ENCODE measurements at regions not wholly inside any gene's neighbourhood (a gene's known extent, or its start where the extent isn't known, plus 50 kb on each side); places are given as distances from the start of the nearest gene placed in this dataset.

- H3K9me2 ChIP-seq (replicated peaks; ENCODE audit: low read depth, low read length), result no peaks in the 10 kb centered on the region
- H3K9me3 ChIP-seq (ENCODE audit: insufficient read depth, low read depth, low read length), result no peaks in the 10 kb centered on the region
- no peak overlapping the region for H3K4me3 ChIP-seq (ENCODE audit: low read length, poor library complexity, severe bottlenecking)
- no peaks in the 10 kb centered on the region for H3K4me1 ChIP-seq (ENCODE audit: insufficient read depth, low read length, poor library complexity, severe bottlenecking)
- TF ChIP-seq EZH2phosphoT487 (IDR thresholded peaks at IDR 0.05; ENCODE audit: borderline replicate concordance), result no peak
- TF ChIP-seq, protein P1, sequence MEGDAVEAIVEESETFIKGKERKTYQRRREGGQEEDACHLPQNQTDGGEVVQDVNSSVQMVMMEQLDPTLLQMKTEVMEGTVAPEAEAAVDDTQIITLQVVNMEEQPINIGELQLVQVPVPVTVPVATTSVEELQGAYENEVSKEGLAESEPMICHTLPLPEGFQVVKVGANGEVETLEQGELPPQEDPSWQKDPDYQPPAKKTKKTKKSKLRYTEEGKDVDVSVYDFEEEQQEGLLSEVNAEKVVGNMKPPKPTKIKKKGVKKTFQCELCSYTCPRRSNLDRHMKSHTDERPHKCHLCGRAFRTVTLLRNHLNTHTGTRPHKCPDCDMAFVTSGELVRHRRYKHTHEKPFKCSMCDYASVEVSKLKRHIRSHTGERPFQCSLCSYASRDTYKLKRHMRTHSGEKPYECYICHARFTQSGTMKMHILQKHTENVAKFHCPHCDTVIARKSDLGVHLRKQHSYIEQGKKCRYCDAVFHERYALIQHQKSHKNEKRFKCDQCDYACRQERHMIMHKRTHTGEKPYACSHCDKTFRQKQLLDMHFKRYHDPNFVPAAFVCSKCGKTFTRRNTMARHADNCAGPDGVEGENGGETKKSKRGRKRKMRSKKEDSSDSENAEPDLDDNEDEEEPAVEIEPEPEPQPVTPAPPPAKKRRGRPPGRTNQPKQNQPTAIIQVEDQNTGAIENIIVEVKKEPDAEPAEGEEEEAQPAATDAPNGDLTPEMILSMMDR (conservative IDR thresholded peaks at IDR 0.05; ENCODE audit: low read length), result no peak
- H2AFZ ChIP-seq (ENCODE audit: low read length), result no peak overlapping the region
- H3K4me2 ChIP-seq (ENCODE audit: low read depth, low read length, poor library complexity, severe bottlenecking), result no peak overlapping the region
- H4K20me1 ChIP-seq (ENCODE audit: insufficient read depth, low read length, poor library complexity, severe bottlenecking), result no peaks in the 10 kb centered on the region
- H3K79me2 ChIP-seq (ENCODE audit: insufficient read depth, low read length), result no peaks in the 10 kb centered on the region
- no peaks in the 10 kb centered on the region for H3F3A ChIP-seq (ENCODE audit: low read depth)
- no peaks in the 10 kb centered on the region for H3K36me3 ChIP-seq (ENCODE audit: insufficient read depth, low read length)
- H3K27me3 ChIP-seq (ENCODE audit: insufficient read depth, low read length, poor library complexity, severe bottlenecking), result no peaks in the 10 kb centered on the region
- no peak overlapping the region for H3K9ac ChIP-seq (ENCODE audit: low read depth, low read length, poor library complexity, severe bottlenecking)
These were observed 225.5 kb downstream of the BMP2 start for GRCh38 chr20:6993011-6993410.

GRCh38 chr20:6993511-6993910 lies 226.0 kb downstream of the BMP2 start:
- H3F3A ChIP-seq (ENCODE audit: low read depth), result no peaks in the 10 kb centered on the region
- H3K27me3 ChIP-seq (ENCODE audit: insufficient read depth, low read length, poor library complexity, severe bottlenecking), result no peaks in the 10 kb centered on the region
- H3K4me1 ChIP-seq (ENCODE audit: insufficient read depth, low read length, poor library complexity, severe bottlenecking), result no peaks in the 10 kb centered on the region
- H2AFZ ChIP-seq (ENCODE audit: low read length), result no peak overlapping the region
- no peaks in the 10 kb centered on the region for H3K9me3 ChIP-seq (ENCODE audit: insufficient read depth, low read depth, low read length)
- no peak overlapping the region for H3K9ac ChIP-seq (ENCODE audit: low read depth, low read length, poor library complexity, severe bottlenecking)
- H3K36me3 ChIP-seq (ENCODE audit: insufficient read depth, low read length), result no peaks in the 10 kb centered on the region
- no peaks in the 10 kb centered on the region for H3K79me2 ChIP-seq (ENCODE audit: insufficient read depth, low read length)
- no peak overlapping the region for H3K4me2 ChIP-seq (ENCODE audit: low read depth, low read length, poor library complexity, severe bottlenecking)
- H3K9me2 ChIP-seq (replicated peaks; ENCODE audit: low read depth, low read length), result no peaks in the 10 kb centered on the region
- no peak for TF ChIP-seq EZH2phosphoT487 (IDR thresholded peaks at IDR 0.05; ENCODE audit: borderline replicate concordance)
- TF ChIP-seq, protein P1 (conservative IDR thresholded peaks at IDR 0.05; ENCODE audit: low read length), result no peak
- H3K4me3 ChIP-seq (ENCODE audit: low read length, poor library complexity, severe bottlenecking), result no peak overlapping the region
- H4K20me1 ChIP-seq (ENCODE audit: insufficient read depth, low read length, poor library complexity, severe bottlenecking), result no peaks in the 10 kb centered on the region

DNA sequence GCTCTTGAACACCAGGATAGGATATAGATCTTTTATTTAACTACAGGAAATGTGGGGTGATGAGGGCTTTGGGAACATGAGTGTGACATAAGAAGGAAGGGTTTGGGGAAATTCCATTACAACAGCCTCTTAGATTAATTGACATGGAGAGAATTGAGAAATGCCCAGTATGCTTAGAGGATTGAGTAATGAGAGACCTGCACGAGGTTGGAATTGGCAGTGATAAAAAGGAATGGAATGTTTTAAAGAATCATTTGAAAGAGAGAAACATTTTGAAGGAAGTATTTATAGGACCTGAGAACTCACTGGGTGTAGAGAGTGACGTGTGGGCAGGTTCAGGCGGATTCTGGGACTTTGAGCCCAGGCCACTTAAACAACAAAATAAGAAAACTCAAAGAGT lies 227.0 kb downstream of the BMP2 start:
- Histone ChIP-seq H3K9me2 (replicated peaks; ENCODE audit: low read depth, low read length) (no peaks in the 10 kb centered on the region), H3K79me2 (ENCODE audit: insufficient read depth, low read length) (no peaks in the 10 kb centered on the region), H3K4me1 (ENCODE audit: insufficient read depth, low read length, poor library complexity, severe bottlenecking) (no peaks in the 10 kb centered on the region), H3K9me3 (ENCODE audit: insufficient read depth, low read depth, low read length) (no peaks in the 10 kb centered on the region), H2AFZ (ENCODE audit: low read length) (no peak overlapping the region), H4K20me1 (ENCODE audit: insufficient read depth, low read length, poor library complexity, severe bottlenecking) (no peaks in the 10 kb centered on the region), H3K36me3 (ENCODE audit: insufficient read depth, low read length) (no peaks in the 10 kb centered on the region), H3K4me2 (ENCODE audit: low read depth, low read length, poor library complexity, severe bottlenecking) (no peak overlapping the region), H3F3A (ENCODE audit: low read depth) (no peaks in the 10 kb centered on the region), H3K27me3 (ENCODE audit: insufficient read depth, low read length, poor library complexity, severe bottlenecking) (no peaks in the 10 kb centered on the region), H3K4me3 (ENCODE audit: low read length, poor library complexity, severe bottlenecking) (no peak overlapping the region), H3K9ac (ENCODE audit: low read depth, low read length, poor library complexity, severe bottlenecking) (no peak overlapping the region)
- TF ChIP-seq, protein P1 (conservative IDR thresholded peaks at IDR 0.05; ENCODE audit: low read length), result no peak
- TF ChIP-seq EZH2phosphoT487 (IDR thresholded peaks at IDR 0.05; ENCODE audit: borderline replicate concordance), result no peak
